ENCODE measurements at regions not wholly inside any gene's neighbourhood (a gene's known extent, or its start where the extent isn't known, plus 50 kb on each side); places are given as distances from the start of the nearest gene placed in this dataset.

DNA sequence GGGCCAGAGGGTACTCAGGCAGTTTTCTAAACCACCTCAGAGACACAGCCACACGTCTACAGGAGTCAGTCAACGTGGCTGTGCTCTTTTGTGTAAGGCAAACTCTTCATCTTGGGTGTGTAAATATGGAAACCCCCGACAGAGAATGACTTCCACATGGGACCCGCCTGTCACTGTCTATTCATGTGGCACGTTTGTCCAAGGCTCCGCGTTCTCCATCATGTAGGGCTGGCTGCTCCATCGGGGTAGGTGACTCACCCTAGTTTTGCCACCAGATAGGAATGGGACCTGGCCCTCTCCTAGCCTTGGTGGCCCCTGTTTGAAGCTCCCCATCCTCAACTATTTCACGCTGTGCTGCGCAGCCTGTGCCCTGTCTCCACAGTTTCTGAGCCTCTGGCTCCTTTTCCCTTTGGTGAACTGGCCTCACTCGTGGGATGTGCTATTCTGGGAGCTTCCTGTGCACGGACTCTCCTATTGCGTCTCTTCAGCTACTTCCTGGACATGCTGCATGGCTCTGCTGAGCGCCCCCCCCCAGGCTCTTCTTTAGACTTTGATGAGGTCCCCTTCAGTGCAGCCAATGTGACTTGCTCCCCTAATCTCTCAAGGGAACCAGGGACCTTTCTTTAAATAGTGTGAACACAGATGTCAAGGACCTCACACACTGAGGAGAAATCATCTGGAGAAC is 143.2 kb upstream of the PDE10A start:
- H3K4me3 ChIP-seq (ENCODE audit: low read depth, low read length): no peak overlapping the region
- no peak for TF ChIP-seq CTCF (conservative IDR thresholded peaks at IDR 0.05; ENCODE audit: low read depth, low read length)
- no peak for DNase-seq (ENCODE audit: low read depth)

DNA sequence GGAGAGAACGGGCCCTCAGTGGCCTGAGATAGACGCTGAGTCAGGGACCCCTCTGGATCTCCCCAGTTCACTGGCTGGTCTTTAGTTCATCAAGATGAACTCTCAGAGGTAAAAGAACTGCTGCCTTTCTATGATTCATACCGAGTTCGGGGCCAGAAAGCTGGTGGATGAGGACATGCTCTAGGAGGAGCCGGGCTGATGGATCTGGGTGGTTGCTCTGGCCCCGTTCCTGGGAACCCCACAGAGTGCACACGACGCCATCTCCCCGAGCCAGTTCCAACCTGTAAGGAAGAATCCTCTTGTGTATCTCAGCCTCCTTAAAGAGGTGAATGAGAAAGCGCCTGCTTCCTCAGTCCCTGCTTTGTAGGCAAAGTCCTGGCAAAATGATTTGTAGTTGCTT is 142.6 kb upstream of the PDE10A start:
- H3K4me3 ChIP-seq (ENCODE audit: low read depth, low read length): no peak overlapping the region
- no peak for TF ChIP-seq CTCF (conservative IDR thresholded peaks at IDR 0.05; ENCODE audit: low read depth, low read length)
- peak; percentile 13 for DNase-seq (ENCODE audit: low read depth)

- H3K4me3 ChIP-seq (ENCODE audit: low read depth, low read length): peak overlapping the region; percentile 51
- no peak for TF ChIP-seq CTCF (conservative IDR thresholded peaks at IDR 0.05; ENCODE audit: low read depth, low read length)
- no peak for DNase-seq (ENCODE audit: low read depth)
Measured at GRCh38 chr6:165805067-165805555, 142.1 kb upstream of the PDE10A start.

- TF ChIP-seq CTCF (conservative IDR thresholded peaks at IDR 0.05; ENCODE audit: low read depth, low read length): no peak
- DNase-seq (ENCODE audit: low read depth): peak; percentile 50
- peak overlapping the region; percentile 51 for H3K4me3 ChIP-seq (ENCODE audit: low read depth, low read length)
Measured at GRCh38 chr6:165804331-165805066, 141.5 kb upstream of the PDE10A start.

DNA sequence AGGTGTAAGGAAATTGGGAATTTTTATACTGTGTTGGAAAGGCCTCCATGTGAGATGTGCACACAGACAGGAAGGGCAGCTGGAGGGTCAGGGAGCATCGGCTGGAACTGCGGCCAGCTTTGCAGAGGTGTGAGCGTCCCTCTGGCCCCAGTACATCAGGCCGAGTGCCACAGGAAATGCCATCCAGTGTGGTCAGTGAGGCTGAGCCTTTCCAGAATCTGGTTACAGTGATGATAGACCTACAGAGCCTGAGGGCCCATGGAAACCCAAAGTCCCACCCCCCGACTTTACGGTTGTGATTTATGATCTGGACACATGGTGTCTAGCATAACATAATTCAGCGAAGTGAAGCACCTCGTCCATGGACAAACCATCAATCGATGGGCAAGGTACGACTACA is 137.3 kb upstream of the PDE10A start:
- no peak for DNase-seq (ENCODE audit: low read depth)
- no peak for TF ChIP-seq CTCF (conservative IDR thresholded peaks at IDR 0.05; ENCODE audit: low read depth, low read length)
- H3K4me3 ChIP-seq (ENCODE audit: low read depth, low read length): no peak overlapping the region

DNA sequence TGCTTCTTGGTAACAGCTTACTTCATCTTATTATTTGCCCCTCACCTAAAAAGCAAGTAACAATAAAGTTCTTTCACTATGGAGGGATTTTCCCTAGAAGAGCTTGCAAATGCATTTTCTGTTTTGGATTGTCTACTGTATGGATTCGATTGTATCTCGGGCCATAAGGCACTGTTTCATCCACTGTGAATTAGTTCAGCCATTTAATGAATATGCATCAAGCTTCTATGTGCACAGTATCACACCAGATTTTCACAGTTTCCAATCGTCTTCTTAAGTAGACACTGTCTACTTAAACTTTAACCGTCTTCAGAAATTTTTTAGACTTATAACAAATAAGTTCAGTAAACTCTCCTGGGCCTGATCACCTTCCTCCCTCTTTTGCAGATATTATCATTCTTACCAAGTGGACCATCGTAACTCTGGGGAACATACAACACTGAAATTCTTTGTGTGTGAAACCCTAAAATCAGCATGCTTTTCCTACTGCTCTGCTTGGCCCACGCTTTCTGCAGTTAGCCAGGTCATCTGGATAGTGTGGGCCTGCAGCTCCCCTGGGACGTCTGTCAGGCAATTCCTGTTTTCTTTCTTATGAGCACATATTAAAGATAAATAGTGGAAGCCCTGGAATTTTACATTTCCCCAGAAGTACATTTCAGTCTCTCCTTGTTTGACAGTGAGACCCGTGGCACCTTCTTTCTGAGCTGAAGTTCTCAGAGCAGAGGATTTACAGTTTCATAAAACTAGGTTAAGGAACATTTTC is 136.5 kb upstream of the PDE10A start:
- DNase-seq (ENCODE audit: low read depth): peak; percentile 47
- no peak overlapping the region for H3K4me3 ChIP-seq (ENCODE audit: low read depth, low read length)
- TF ChIP-seq CTCF (conservative IDR thresholded peaks at IDR 0.05; ENCODE audit: low read depth, low read length): no peak
